ENCODE measurements at regions not wholly inside any gene's neighbourhood (a gene's known extent, or its start where the extent isn't known, plus 50 kb on each side); places are given as distances from the start of the nearest gene placed in this dataset.

GRCh38 chr15:29435811-29436210, 166.2 kb upstream of the NSMCE3 start:
- H3K36me3 Mint-ChIP-seq (ENCODE audit: insufficient read depth in 1 of 3, low read depth in 3 of 3): no peaks in the 10 kb centered on the region; a peak in 1 of 7 replicates
- Histone ChIP-seq H3K56ac (ENCODE audit: insufficient read length, low read depth, low read length) (no peak overlapping the region), H2AFZ (ENCODE audit: low read length) (no peak overlapping the region), H2BK120ac (ENCODE audit: low read depth, low read length, poor library complexity, severe bottlenecking) (no peak overlapping the region), H3K27ac (ENCODE audit: insufficient read length, low read depth, low read length) (no peak overlapping the region), H3K27me3 (ENCODE audit: insufficient read depth, low read length) (no peaks in the 10 kb centered on the region), H2BK15ac (ENCODE audit: low read depth, low read length) (no peak overlapping the region), H3K14ac (ENCODE audit: insufficient read depth, low read length) (no peak overlapping the region), H2BK12ac (ENCODE audit: insufficient read length, low read depth, low read length) (no peak overlapping the region), H3K9ac (ENCODE audit: extremely low read depth, insufficient read length, low read length) (no peak overlapping the region), H4K20me1 (ENCODE audit: control insufficient read depth, insufficient read depth, insufficient read length) (no peaks in the 10 kb centered on the region), H3K79me1 (ENCODE audit: insufficient read depth, low read depth, low read length, poor library complexity, severe bottlenecking) (no peaks in the 10 kb centered on the region), H3K4me1 (ENCODE audit: insufficient read depth, low read length) (peaks cover 9% of the 10 kb centered on the region; the same call in 1 of the 2 replicates), H2BK5ac (ENCODE audit: insufficient read length, low read length) (no peak overlapping the region), H3K79me2 (ENCODE audit: insufficient read depth, low read length) (no peaks in the 10 kb centered on the region), H3K4ac (ENCODE audit: low read depth, low read length) (no peak overlapping the region), H2AK5ac (ENCODE audit: insufficient read length, low read length) (no peak overlapping the region), H4K5ac (ENCODE audit: insufficient read length, low read depth, low read length) (no peak overlapping the region), H3K4me2 (ENCODE audit: insufficient read depth, insufficient read length, low read length) (no peak overlapping the region), H3K23me2 (ENCODE audit: insufficient read length, low read depth, low read length, poor library complexity, severe bottlenecking) (no peaks in the 10 kb centered on the region), H3K18ac (ENCODE audit: insufficient read length, low read depth, low read length) (no peak overlapping the region), H2BK20ac (ENCODE audit: low read depth, low read length, poor library complexity, severe bottlenecking) (no peak overlapping the region), H4K91ac (ENCODE audit: insufficient read length, low read depth, low read length) (no peak overlapping the region), H3K23ac (ENCODE audit: insufficient read length, low read depth, low read length) (no peak overlapping the region), H4K8ac (replicated peaks; ENCODE audit: insufficient read length, low read depth, low read length) (no peak overlapping the region), H3T11ph (ENCODE audit: low read length) (no peak overlapping the region), H3K9me3 (ENCODE audit: control insufficient read depth, low read depth, low read length) (no peaks in the 10 kb centered on the region)
- TF ChIP-seq CTCF (conservative IDR thresholded peaks at IDR 0.05): no peak
- no CpG with 5 or more reads among the region's 4 CpGs for WGBS (ENCODE audit: extremely low coverage, insufficient read length, low lambda C conversion rate)
- H3K9me3 Mint-ChIP-seq: no peaks in the 10 kb centered on the region
- DNase-seq: no peak
- no peak overlapping the region for H3K4me3 Mint-ChIP-seq
- H3K27me3 Mint-ChIP-seq (ENCODE audit: low read depth): no peaks in the 10 kb centered on the region
- no peak overlapping the region for H3K27ac Mint-ChIP-seq
- H3K4me1 Mint-ChIP-seq: peaks cover 23 to 29% of the 10 kb centered on the region in 2 experiments

Data from H9 (cell line).